HG02885 (cell line): ENCODE measurements at regions not wholly inside any gene's neighbourhood (a gene's known extent, or its start where the extent isn't known, plus 50 kb on each side); places are given as distances from the start of the nearest gene placed in this dataset.

Source experiments
- ATAC-seq: cut with Tn5 transposase; IDR thresholded peaks from one replicate; pipeline ENCODE4 v1.9.1; 2021; ENCODE audit warnings: mild to moderate bottlenecking; ENCODE audit not compliant: unreplicated experiment, poor library complexity

DNA sequence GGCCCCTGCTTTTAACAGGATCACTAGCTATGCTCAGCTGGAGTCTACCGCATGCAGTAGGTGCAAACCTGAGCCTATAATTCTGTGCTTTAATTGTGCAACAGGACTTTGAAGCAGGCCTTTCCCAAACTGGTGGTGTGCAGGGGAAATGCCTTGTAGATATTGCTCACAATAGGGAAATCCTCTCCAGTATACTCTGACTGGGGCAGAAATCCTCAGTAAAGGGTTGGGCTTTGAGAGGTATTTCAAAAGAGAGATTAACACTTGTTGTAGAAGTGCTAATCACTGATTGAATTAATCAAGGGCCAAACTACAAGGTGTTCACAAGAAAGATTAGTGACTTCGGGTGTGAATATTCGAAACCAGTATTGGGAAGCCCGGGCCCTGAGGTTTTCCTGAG is 58.5 kb upstream of the EXOC6 start:
- no peak for ATAC-seq

DNA sequence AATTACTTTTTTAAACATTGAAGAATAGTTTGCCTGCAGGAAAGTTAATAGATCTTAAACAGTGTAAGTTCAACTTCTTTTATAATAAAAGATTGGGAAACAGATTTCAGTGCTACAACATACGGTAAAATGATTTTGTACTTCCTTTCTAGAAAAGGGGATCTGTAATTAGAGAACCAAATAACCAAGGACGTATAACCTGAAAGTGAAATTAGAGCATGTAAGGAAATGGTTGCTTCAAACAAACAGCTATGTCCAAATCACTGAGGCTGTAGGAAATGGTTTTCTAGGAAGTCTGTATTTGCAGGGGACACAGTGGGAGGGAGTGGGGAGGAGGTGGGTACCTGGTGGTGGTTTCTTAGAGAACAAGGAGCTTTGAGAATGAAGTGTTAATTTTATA is 57.9 kb upstream of the EXOC6 start:
- ATAC-seq, result no peak

DNA sequence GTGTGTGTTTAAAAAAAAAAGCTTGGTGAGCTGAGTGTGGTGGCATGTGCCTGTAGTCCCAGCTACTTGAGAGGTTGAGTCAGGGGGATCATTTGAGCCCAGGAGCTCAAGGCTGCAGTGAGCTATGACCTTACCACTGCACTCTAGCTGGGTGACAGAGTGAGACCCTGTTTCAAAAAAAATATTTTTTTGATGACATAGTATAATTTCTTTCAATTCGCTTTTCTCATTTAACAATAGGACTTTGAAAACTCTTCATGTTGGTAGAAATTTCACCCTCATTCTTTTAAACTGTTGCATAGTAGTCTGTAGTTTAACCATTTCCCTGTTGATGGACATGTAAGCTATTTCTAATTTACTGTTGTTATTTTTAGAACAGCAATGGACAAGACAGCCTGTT is 55.7 kb upstream of the EXOC6 start:
- ATAC-seq, result no peak
